Ovary (tissue), 7 donors: ENCODE measurements at regions not wholly inside any gene's neighbourhood (a gene's known extent, or its start where the extent isn't known, plus 50 kb on each side); places are given as distances from the start of the nearest gene placed in this dataset.

ENCODE experiments used
- DNase-seq, 5 donors: peaks; one replicate each; pipeline ENCODE4 v3.0.0-alpha.2; 2019 to 2020
- H3K27ac ChIP-seq, 2 donors: fragments of 200-600 bp; one replicate each; pipeline versions ENCODE4 v1.5.1 to v1.8.0; 2019 to 2022
- H3K27me3 ChIP-seq: fragments of 200-600 bp; one replicate; pipeline ENCODE4 v1.8.0; 2022
- H3K36me3 ChIP-seq: fragments of 200-600 bp; sonication (generic); one replicate; pipeline ENCODE4 v1.5.1; 2019
- H3K4me1 ChIP-seq: one replicate; pipeline ENCODE4 v1.8.1; 2013; ENCODE audit warnings: mild to moderate bottlenecking, moderate library complexity; ENCODE audit not compliant: insufficient read depth
- H3K4me3 ChIP-seq: fragments of 200-600 bp; sonication (generic); one replicate; pipeline ENCODE4 v1.5.1; 2017
- H3K9me3 ChIP-seq, 2 donors: fragments of 200-600 bp in 1 of 2; sonication (generic) in 1 of 2; one replicate each; pipeline versions ENCODE4 v1.5.1 to v1.8.1; 2013 to 2019; ENCODE audit warnings: mild to moderate bottlenecking in 1 of 2, moderate library complexity in 1 of 2
- CTCF ChIP-seq, 3 donors: fragments of 450-650 bp in 2 of 3; fragments of 200-600 bp in 1 of 3; IDR thresholded peaks; one replicate each; pipeline versions ENCODE4 v1.5.1 to v1.8.0; 2016 to 2022; ENCODE audit warnings: antibody characterized with exemption in 3 of 3, mild to moderate bottlenecking in 1 of 3
- EP300 ChIP-seq: sonication (generic); formaldehyde crosslinking; IDR thresholded peaks from one replicate; pipeline ENCODE4 v1.6.1; 2017; ENCODE audit warnings: antibody characterized with exemption
- POLR2A ChIP-seq: fragments of 450-650 bp; IDR thresholded peaks from one replicate; pipeline ENCODE4 v1.6.1; 2017; ENCODE audit warnings: antibody characterized with exemption, mild to moderate bottlenecking, moderate library complexity
- WGBS, 3 donors: extraction: QIAGEN DNeasy Blood & Tissue Kit in 1 of 3; methylation state at CpG; one replicate each; pipeline versions ENCODE4 v1.1.5 to v1.1.7; 2013 to 2017; 5-methylcytosine and 5-hydroxymethylcytosine counted together
- intact Hi-C, 4 donors: fragments of 100-400 bp; cut with DNase I; formaldehyde crosslinking; loops; one replicate each; pipeline versions ENCODE4 v1.11.0 to v1.15.1; 2022 to 2023
- donor health status: DM: no; HTN: no; CAD: no; lungs with moderate emphysema.
- donor health status: DM: no; HTN: no; CAD: no.
- donor health status: Bipolar disorder and iron deficiency.
- donor health status: DM: no; HTN: no; CAD: no.
- donor health status: DM: yes; HTN: yes; CAD: no.

GRCh38 chr5:165187815-165188214 lies 1682.4 kb downstream of the MAT2B start:
- Histone ChIP-seq H3K4me1 (no peaks in the 10 kb centered on the region), H3K4me3 (no peak overlapping the region), H3K27ac (no peak overlapping the region), H3K36me3 (no peaks in the 10 kb centered on the region), H3K27me3 (no peaks in the 10 kb centered on the region), H3K9me3 (no peaks in the 10 kb centered on the region)
- DNase-seq, result no peak
- intact Hi-C loops, result no loop called here
- TF ChIP-seq POLR2A (no peak), EP300 (no peak), CTCF (IDR thresholded peaks at IDR 0.05) (no peak)

GRCh38 chr5:165188556-165189175 lies 1683.2 kb downstream of the MAT2B start:
- whole genome bisulfite sequencing, 3 donors, result 82 to 88% (median 84%) methylated on average over 1 of the region's 1 CpG
- intact Hi-C loops, result no loop called here
- no peak overlapping the region for H3K4me3 ChIP-seq

GRCh38 chr5:165196961-165197360 lies 1691.5 kb downstream of the MAT2B start:
- 13 to 37% (median 31%) methylated on average over 3 of the region's 3 CpGs for WGBS, 3 donors
- DNase-seq, result no peak
- intact Hi-C loops, result loop anchor here in 1 of 4 donors (5.0 kb wide), 1 partner anchor 235 kb away; no protein-coding TSS in a partner anchor
- no peak overlapping the region for H3K27ac ChIP-seq
- H3K4me3 ChIP-seq, result no peak overlapping the region
- H3K4me1 ChIP-seq, result no peaks in the 10 kb centered on the region
- TF ChIP-seq EP300 (no peak), POLR2A (no peak)
- no peaks in the 10 kb centered on the region for H3K36me3 ChIP-seq
- no peaks in the 10 kb centered on the region for H3K9me3 ChIP-seq
- H3K27me3 ChIP-seq, result no peaks in the 10 kb centered on the region

More at GRCh38 chr5:165188556-165189175, 1683.2 kb downstream of the MAT2B start:
- DNase-seq, result no peak
- Histone ChIP-seq H3K9me3 (no peaks in the 10 kb centered on the region), H3K27ac (no peak overlapping the region), H3K36me3 (no peaks in the 10 kb centered on the region), H3K27me3 (no peaks in the 10 kb centered on the region), H3K4me1 (no peaks in the 10 kb centered on the region)
- TF ChIP-seq POLR2A (no peak), CTCF (IDR thresholded peaks at IDR 0.05) (no peak), EP300 (no peak)

- Histone ChIP-seq H3K27ac (no peak overlapping the region), H3K4me3 (no peak overlapping the region), H3K4me1 (no peaks in the 10 kb centered on the region), H3K36me3 (no peaks in the 10 kb centered on the region), H3K9me3 (no peaks in the 10 kb centered on the region), H3K27me3 (no peaks in the 10 kb centered on the region)
- no peak for DNase-seq
- TF ChIP-seq CTCF (IDR thresholded peaks at IDR 0.05) (no peak), POLR2A (no peak), EP300 (no peak)
- WGBS, 3 donors, result 42 to 57% (median 42%) methylated on average over 3 of the region's 3 CpGs
- intact Hi-C loops, result no loop called here
Measured at GRCh38 chr5:165201369-165201768, 1696.0 kb downstream of the MAT2B start.

- no peak overlapping the region for H3K4me3 ChIP-seq
- intact Hi-C loops, result no loop called here
- H3K27me3 ChIP-seq, result no peaks in the 10 kb centered on the region
- no peak for TF ChIP-seq CTCF (IDR thresholded peaks at IDR 0.05)
- no peak for TF ChIP-seq POLR2A
- no peak for TF ChIP-seq EP300
- no peak overlapping the region for H3K27ac ChIP-seq
- H3K4me1 ChIP-seq, result no peaks in the 10 kb centered on the region
- H3K36me3 ChIP-seq, result no peaks in the 10 kb centered on the region
- DNase-seq, result no peak
- H3K9me3 ChIP-seq, result no peaks in the 10 kb centered on the region
Measured at GRCh38 chr5:165201771-165202518, 1696.5 kb downstream of the MAT2B start.
